H9 (cell line): ENCODE measurements at regions not wholly inside any gene's neighbourhood (a gene's known extent, or its start where the extent isn't known, plus 50 kb on each side); places are given as distances from the start of the nearest gene placed in this dataset.

Source experiments
- DNase-seq: peaks from one replicate; pipeline ENCODE4 v3.0.0-alpha.2; 2017
- H2AFZ ChIP-seq: one replicate; pipeline ENCODE4 v1.6.1; 2013; ENCODE audit warnings: mild to moderate bottlenecking, low read length, control low read depth, moderate library complexity
- H2AK5ac ChIP-seq: 2 replicates; pipeline ENCODE4 v1.6.1; 2013; ENCODE audit warnings: low read length, control low read depth, mixed read lengths; ENCODE audit not compliant: insufficient read length
- H2BK120ac ChIP-seq: one replicate; pipeline ENCODE4 v1.6.1; 2013; ENCODE audit warnings: low read depth, mild to moderate bottlenecking, low read length, control low read depth, inconsistent platforms; ENCODE audit not compliant: poor library complexity, severe bottlenecking
- H2BK12ac ChIP-seq: 2 replicates; pipeline ENCODE4 v1.6.1; 2013; ENCODE audit warnings: low read length, control low read depth, mixed read lengths, low read depth; ENCODE audit not compliant: insufficient read length
- H2BK15ac ChIP-seq: 2 replicates; pipeline ENCODE4 v1.6.1; 2013; ENCODE audit warnings: low read depth, low read length, control low read depth
- H2BK20ac ChIP-seq: one replicate; pipeline ENCODE4 v1.6.1; 2013; ENCODE audit warnings: low read depth, mild to moderate bottlenecking, low read length, control low read depth, inconsistent platforms; ENCODE audit not compliant: poor library complexity, severe bottlenecking
- H2BK5ac ChIP-seq: 2 replicates; pipeline ENCODE4 v1.6.1; 2013; ENCODE audit warnings: low read length, control low read depth, mixed read lengths; ENCODE audit not compliant: insufficient read length
- H3K14ac ChIP-seq: 2 replicates; pipeline ENCODE4 v1.6.1; 2013; ENCODE audit warnings: low read length, control low read depth; ENCODE audit not compliant: insufficient read depth
- H3K18ac ChIP-seq: 2 replicates; pipeline ENCODE4 v1.6.1; 2013; ENCODE audit warnings: low read depth, mild to moderate bottlenecking, mixed read lengths, low read length, control low read depth; ENCODE audit not compliant: insufficient read length
- H3K23ac ChIP-seq: 2 replicates; pipeline ENCODE4 v1.6.1; 2013; ENCODE audit warnings: low read length, control low read depth, mixed read lengths, low read depth; ENCODE audit not compliant: insufficient read length
- H3K23me2 ChIP-seq: 2 replicates; pipeline ENCODE4 v1.6.1; 2013; ENCODE audit warnings: low read depth, mild to moderate bottlenecking, mixed read lengths, low read length, control low read depth; ENCODE audit not compliant: insufficient read length, poor library complexity, severe bottlenecking
- H3K27ac ChIP-seq: 2 replicates; pipeline ENCODE4 v1.5.1; 2013; ENCODE audit warnings: low read length, control low read depth, mixed read lengths, low read depth; ENCODE audit not compliant: insufficient read length
- H3K27me3 ChIP-seq: 2 replicates; pipeline ENCODE4 v1.6.1; 2013; ENCODE audit warnings: low read length, control low read depth, inconsistent platforms; ENCODE audit not compliant: insufficient read depth
- H3K4ac ChIP-seq: 2 replicates; pipeline ENCODE4 v1.6.1; 2013; ENCODE audit warnings: low read depth, mild to moderate bottlenecking, control low read depth, inconsistent platforms, low read length, moderate library complexity
- H3K4me1 ChIP-seq: 2 replicates; pipeline ENCODE4 v1.6.1; 2013; ENCODE audit warnings: low read length, control low read depth, inconsistent platforms; ENCODE audit not compliant: insufficient read depth
- H3K4me2 ChIP-seq: 2 replicates; pipeline ENCODE4 v1.6.1; 2013; ENCODE audit warnings: low read length, control low read depth, mixed read lengths; ENCODE audit not compliant: insufficient read length, insufficient read depth
- H3K56ac ChIP-seq: 2 replicates; pipeline ENCODE4 v1.6.1; 2013; ENCODE audit warnings: low read depth, mild to moderate bottlenecking, mixed read lengths, low read length, control low read depth; ENCODE audit not compliant: insufficient read length
- H3K79me1 ChIP-seq: 2 replicates; pipeline ENCODE4 v1.6.1; 2013; ENCODE audit warnings: low read depth, mild to moderate bottlenecking, moderate library complexity, low read length, control low read depth, inconsistent platforms; ENCODE audit not compliant: insufficient read depth, poor library complexity, severe bottlenecking
- H3K79me2 ChIP-seq: 2 replicates; pipeline ENCODE4 v1.6.1; 2013; ENCODE audit warnings: low read length, control low read depth, inconsistent platforms; ENCODE audit not compliant: insufficient read depth
- H3K9ac ChIP-seq: 2 replicates; pipeline ENCODE4 v1.6.1; 2013; ENCODE audit warnings: low read length, control low read depth, mixed read lengths; ENCODE audit not compliant: insufficient read length; ENCODE audit errors: extremely low read depth
- H3K9me3 ChIP-seq: one replicate; pipeline ENCODE4 v1.6.1; 2013; ENCODE audit warnings: low read depth, low read length, inconsistent platforms; ENCODE audit not compliant: control insufficient read depth
- H3T11ph ChIP-seq: one replicate; pipeline ENCODE4 v1.6.1; 2013; ENCODE audit warnings: mild to moderate bottlenecking, low read length, control low read depth, inconsistent platforms
- H4K20me1 ChIP-seq: one replicate; pipeline ENCODE4 v1.6.1; 2013; ENCODE audit not compliant: control insufficient read depth, insufficient read length, insufficient read depth
- H4K5ac ChIP-seq: 2 replicates; pipeline ENCODE4 v1.6.1; 2013; ENCODE audit warnings: low read depth, mild to moderate bottlenecking, mixed read lengths, low read length, control low read depth; ENCODE audit not compliant: insufficient read length
- H4K8ac ChIP-seq: replicated peaks from 2 replicates; pipeline ENCODE4 v1.6.1; 2013; ENCODE audit warnings: low read length, control low read depth, mixed read lengths, low read depth; ENCODE audit not compliant: insufficient read length
- H4K91ac ChIP-seq: 2 replicates; pipeline ENCODE4 v1.6.1; 2013; ENCODE audit warnings: low read depth, mild to moderate bottlenecking, moderate library complexity, mixed read lengths, low read length, control low read depth; ENCODE audit not compliant: insufficient read length
- H3K27ac Mint-ChIP-seq, 3 experiments: 2 replicates in 2 of 3; 3 replicates in 1 of 3; pipeline ENCODE4 v1.8.0; 2020 to 2021; ENCODE audit warnings: mixed read lengths in 3 of 3, mild to moderate bottlenecking in 1 of 3, moderate library complexity in 1 of 3
- H3K27me3 Mint-ChIP-seq: 2 replicates; pipeline ENCODE4 v1.8.0; 2021; ENCODE audit warnings: low read depth, mild to moderate bottlenecking, moderate library complexity, mixed read lengths
- H3K36me3 Mint-ChIP-seq, 3 experiments: 2 replicates in 2 of 3; 3 replicates in 1 of 3; pipeline ENCODE4 v1.8.0; 2020 to 2021; ENCODE audit warnings: low read depth in 3 of 3, mixed read lengths in 3 of 3; ENCODE audit not compliant: insufficient read depth in 1 of 3
- H3K4me1 Mint-ChIP-seq, 2 experiments: 2 replicates each; pipeline ENCODE4 v1.8.0; 2020; ENCODE audit warnings: mixed read lengths in 2 of 2
- H3K4me3 Mint-ChIP-seq, 2 experiments: 2 replicates in 1 of 2; 3 replicates in 1 of 2; pipeline ENCODE4 v1.8.0; 2020 to 2021; ENCODE audit warnings: mild to moderate bottlenecking in 2 of 2, mixed read lengths in 2 of 2, moderate library complexity in 1 of 2
- H3K9me3 Mint-ChIP-seq, 2 experiments: 2 replicates in 1 of 2; 3 replicates in 1 of 2; pipeline ENCODE4 v1.8.0; 2020; ENCODE audit warnings: mild to moderate bottlenecking in 2 of 2, mixed read lengths in 2 of 2, moderate library complexity in 1 of 2
- CTCF ChIP-seq: fragments of 200-600 bp; sonication (generic); conservative IDR thresholded peaks from 3 replicates; pipeline ENCODE4 v1.8.0; 2021; ENCODE audit warnings: antibody characterized with exemption, mild to moderate bottlenecking
- WGBS: extraction: QIAGEN DNeasy Blood & Tissue Kit; methylation state at CpG from one replicate; pipeline ENCODE4 v1.1.7; 2013; ENCODE audit warnings: missing lambda C conversion rate, low lambda C conversion rate, mixed read lengths; ENCODE audit not compliant: insufficient read length; ENCODE audit errors: extremely low coverage; 5-methylcytosine and 5-hydroxymethylcytosine counted together

GRCh38 chr14:43341921-43342320 is 1165.2 kb downstream of the FSCB start:
- H3K27me3 ChIP-seq, result no peaks in the 10 kb centered on the region
- H4K91ac ChIP-seq, result no peak overlapping the region
- H3T11ph ChIP-seq, result no peak overlapping the region
- H3K4ac ChIP-seq, result no peak overlapping the region
- Mint-ChIP-seq H3K27me3 (no peaks in the 10 kb centered on the region), H3K27ac (no peak overlapping the region), H3K9me3 (peaks cover 8 to 16% of the 10 kb centered on the region in 2 experiments), H3K4me3 (no peak overlapping the region), H3K36me3 (peaks cover 2 to 14% (median 5%) of the 10 kb centered on the region in 3 experiments; a peak in 3 of 7 replicates), H3K4me1 (peaks cover 0 to 5% of the 10 kb centered on the region in 2 experiments; a peak in 2 of 4 replicates)
- no peaks in the 10 kb centered on the region for H3K23me2 ChIP-seq
- no peak overlapping the region for H3K9ac ChIP-seq
- WGBS, result no CpG with 5 or more reads among the region's 3 CpGs
- no peak overlapping the region for H3K27ac ChIP-seq
- no peak overlapping the region for H2AFZ ChIP-seq
- no peak overlapping the region for H4K5ac ChIP-seq
- no peak overlapping the region for H4K8ac ChIP-seq
- no peak overlapping the region for H2BK12ac ChIP-seq
- H3K4me2 ChIP-seq, result no peak overlapping the region
- no peak overlapping the region for H2AK5ac ChIP-seq
- H3K56ac ChIP-seq, result no peak overlapping the region
- no peaks in the 10 kb centered on the region for H3K4me1 ChIP-seq
- H2BK20ac ChIP-seq, result no peak overlapping the region
- TF ChIP-seq CTCF, result no peak
- H2BK15ac ChIP-seq, result no peak overlapping the region
- H3K14ac ChIP-seq, result no peak overlapping the region
- no peak overlapping the region for H2BK120ac ChIP-seq
- H3K18ac ChIP-seq, result no peak overlapping the region
- H3K79me1 ChIP-seq, result no peaks in the 10 kb centered on the region
- no peaks in the 10 kb centered on the region for H3K79me2 ChIP-seq
- no peak overlapping the region for H2BK5ac ChIP-seq
- H3K9me3 ChIP-seq, result no peaks in the 10 kb centered on the region
- H3K23ac ChIP-seq, result no peak overlapping the region
- no peak for DNase-seq
- H4K20me1 ChIP-seq, result no peaks in the 10 kb centered on the region
